Esophagus muscularis mucosa (tissue), 4 donors: ENCODE measurements at regions not wholly inside any gene's neighbourhood (a gene's known extent, or its start where the extent isn't known, plus 50 kb on each side); places are given as distances from the start of the nearest gene placed in this dataset.

Experiments used
- DNase-seq: peaks from one replicate; pipeline ENCODE4 v3.0.0-alpha.2; 2017; ENCODE audit errors: extremely low spot score
- H3K27ac ChIP-seq, 4 donors: fragments of 200-600 bp; sonication (generic); replicated peaks in 1 of 4; 1 replicate in 3 of 4; 2 replicates in 1 of 4; pipeline ENCODE4 v1.5.1; 2016 to 2019; ENCODE audit warnings: mild to moderate bottlenecking in 1 of 4
- H3K27me3 ChIP-seq, 4 donors: fragments of 200-600 bp; sonication (generic); one replicate each; pipeline versions ENCODE4 v1.5.1 to v1.6.0; 2016 to 2019
- H3K36me3 ChIP-seq, 4 donors: fragments of 200-600 bp; sonication (generic); one replicate each; pipeline ENCODE4 v1.5.1; 2016 to 2019
- H3K4me1 ChIP-seq, 4 donors: fragments of 200-600 bp; sonication (generic); one replicate each; pipeline ENCODE4 v1.5.1; 2016 to 2019
- H3K4me3 ChIP-seq, 4 donors: fragments of 200-600 bp; sonication (generic); 1 replicate in 2 of 4; 2 replicates in 2 of 4; pipeline ENCODE4 v1.5.1; 2016 to 2019; ENCODE audit warnings: mild to moderate bottlenecking in 4 of 4, moderate library complexity in 1 of 4
- H3K9me3 ChIP-seq, 4 donors: fragments of 200-600 bp; sonication (generic); 1 replicate in 3 of 4; 2 replicates in 1 of 4; pipeline ENCODE4 v1.5.1; 2016 to 2019
- EP300 ChIP-seq: sonication (generic); formaldehyde crosslinking; IDR thresholded peaks from one replicate; pipeline ENCODE4 v1.6.1; 2017; ENCODE audit warnings: antibody characterized with exemption
- POLR2A ChIP-seq: fragments of 450-650 bp; IDR thresholded peaks from one replicate; pipeline ENCODE4 v1.6.1; 2017; ENCODE audit warnings: antibody characterized with exemption, moderate library complexity, mild to moderate bottlenecking, low read depth
- POLR2AphosphoS5 ChIP-seq, 2 donors: sonication (generic); formaldehyde crosslinking; IDR thresholded peaks; one replicate each; pipeline ENCODE4 v1.6.1; 2017; ENCODE audit warnings: antibody characterized with exemption in 2 of 2
- WGBS: methylation state at CpG from one replicate; pipeline ENCODE4 v1.1.5; 2018; 5-methylcytosine and 5-hydroxymethylcytosine counted together
- intact Hi-C: fragments of 100-400 bp; cut with DNase I; formaldehyde crosslinking; loops from one replicate; pipeline ENCODE4 v1.15.1; 2023
- TF ChIP-seq, protein P1 (sequence below), 3 experiments: fragments of 200-600 bp in 2 of 3; fragments of 450-650 bp in 1 of 3; sonication (generic) in 2 of 3; IDR thresholded peaks; one replicate each; pipeline ENCODE4 v1.5.1; 2017 to 2019; ENCODE audit warnings: antibody characterized with exemption in 3 of 3, mild to moderate bottlenecking in 2 of 3, moderate library complexity in 1 of 3

DNA sequence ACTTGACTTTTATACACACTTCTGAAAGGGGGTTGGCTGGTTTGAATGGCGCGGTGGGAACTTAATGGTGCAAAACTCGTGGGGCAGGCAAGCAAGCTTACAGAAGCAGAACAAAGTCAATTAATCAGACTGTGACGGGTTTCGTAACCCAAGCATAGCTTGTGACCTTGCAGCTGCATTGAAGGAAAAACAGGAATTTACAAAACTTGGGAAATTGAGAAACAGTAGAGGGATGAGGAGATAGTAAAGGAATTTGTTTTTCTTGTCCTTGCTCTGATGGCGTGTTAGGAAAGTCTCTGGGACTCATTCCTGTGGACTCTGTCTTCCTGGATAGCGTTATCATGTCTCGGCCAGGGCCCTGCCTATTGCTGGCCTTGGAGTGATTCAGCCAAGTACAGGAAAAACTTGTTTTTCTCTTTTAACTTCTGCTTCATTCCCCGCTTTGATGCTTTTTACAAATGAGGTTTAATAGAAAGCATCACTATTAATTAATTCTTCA lies 220.0 kb upstream of the KCND2 start:
- WGBS, result 64% methylated on average over 9 of the region's 9 CpGs
- Histone ChIP-seq H3K9me3 (no peaks in the 10 kb centered on the region), H3K36me3 (no peaks in the 10 kb centered on the region), H3K27ac (peak overlapping the region in 3 of 4 donors; percentile 33 to 54 (median 52)), H3K4me3 (no peak overlapping the region), H3K4me1 (no peaks in the 10 kb centered on the region), H3K27me3 (no peaks in the 10 kb centered on the region)
- intact Hi-C loops, result no loop called here
- no peak for DNase-seq
- TF ChIP-seq POLR2AphosphoS5 (IDR thresholded peaks at IDR 0.05), result peak in 1 of 2 donors; percentile 46
- TF ChIP-seq EP300, result no peak

- intact Hi-C loops, result no loop called here
- 46% methylated on average over 5 of the region's 5 CpGs for WGBS
Measured at GRCh38 chr7:120053390-120053961, 219.5 kb upstream of the KCND2 start.

DNA sequence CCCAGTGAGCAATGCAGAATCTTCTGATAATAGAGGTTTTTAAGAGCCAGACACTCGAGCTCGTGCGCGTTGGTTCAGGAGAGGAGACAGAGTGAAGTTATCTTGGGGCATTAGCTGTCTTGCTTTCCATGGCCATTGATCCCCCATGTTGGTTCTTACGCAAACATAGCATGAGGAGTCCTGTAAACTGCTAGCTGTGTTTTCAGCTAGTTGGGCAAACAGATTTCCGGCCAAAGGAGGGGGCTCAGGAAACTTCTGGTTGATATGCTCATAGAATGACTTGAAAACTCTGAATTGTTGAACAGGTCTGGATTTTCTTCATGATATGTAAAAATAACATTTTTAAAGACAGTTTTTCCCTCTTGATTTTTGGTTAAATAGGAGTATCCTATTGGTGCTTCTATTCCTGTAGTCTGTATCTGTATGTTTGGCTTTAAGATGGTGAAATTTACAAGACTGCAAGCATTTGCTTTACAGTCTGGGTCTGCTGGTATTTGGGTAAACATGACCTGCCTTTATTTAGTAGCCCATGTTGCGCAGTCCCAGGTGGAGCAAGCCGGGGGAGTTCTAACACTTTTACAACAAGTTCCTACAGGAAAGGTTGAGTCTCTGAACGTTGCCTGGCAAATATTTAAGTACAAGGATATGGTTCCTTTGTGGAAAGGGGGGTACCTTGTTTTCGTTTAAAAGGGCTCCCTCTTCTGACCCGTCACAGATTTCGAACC lies 218.4 kb upstream of the KCND2 start:
- no peak for TF ChIP-seq POLR2AphosphoS5 (IDR thresholded peaks at IDR 0.05)
- TF ChIP-seq EP300, result no peak
- TF ChIP-seq, protein P1, sequence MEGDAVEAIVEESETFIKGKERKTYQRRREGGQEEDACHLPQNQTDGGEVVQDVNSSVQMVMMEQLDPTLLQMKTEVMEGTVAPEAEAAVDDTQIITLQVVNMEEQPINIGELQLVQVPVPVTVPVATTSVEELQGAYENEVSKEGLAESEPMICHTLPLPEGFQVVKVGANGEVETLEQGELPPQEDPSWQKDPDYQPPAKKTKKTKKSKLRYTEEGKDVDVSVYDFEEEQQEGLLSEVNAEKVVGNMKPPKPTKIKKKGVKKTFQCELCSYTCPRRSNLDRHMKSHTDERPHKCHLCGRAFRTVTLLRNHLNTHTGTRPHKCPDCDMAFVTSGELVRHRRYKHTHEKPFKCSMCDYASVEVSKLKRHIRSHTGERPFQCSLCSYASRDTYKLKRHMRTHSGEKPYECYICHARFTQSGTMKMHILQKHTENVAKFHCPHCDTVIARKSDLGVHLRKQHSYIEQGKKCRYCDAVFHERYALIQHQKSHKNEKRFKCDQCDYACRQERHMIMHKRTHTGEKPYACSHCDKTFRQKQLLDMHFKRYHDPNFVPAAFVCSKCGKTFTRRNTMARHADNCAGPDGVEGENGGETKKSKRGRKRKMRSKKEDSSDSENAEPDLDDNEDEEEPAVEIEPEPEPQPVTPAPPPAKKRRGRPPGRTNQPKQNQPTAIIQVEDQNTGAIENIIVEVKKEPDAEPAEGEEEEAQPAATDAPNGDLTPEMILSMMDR (IDR thresholded peaks at IDR 0.05), result no peak
- TF ChIP-seq POLR2A, result no peak
- peak overlapping the region; percentile 33 to 58 (median 53) for H3K27ac ChIP-seq
- no peak for DNase-seq
- H3K4me1 ChIP-seq, result no peaks in the 10 kb centered on the region
- H3K36me3 ChIP-seq, result no peaks in the 10 kb centered on the region
- WGBS, result 87% methylated on average over 12 of the region's 12 CpGs
- intact Hi-C loops, result no loop called here
- H3K9me3 ChIP-seq, result peaks cover 0 to 3% (median 0%) of the 10 kb centered on the region in 4 donors
- no peak overlapping the region for H3K4me3 ChIP-seq
- H3K27me3 ChIP-seq, result no peaks in the 10 kb centered on the region

More at GRCh38 chr7:120053390-120053961, 219.5 kb upstream of the KCND2 start:
- peaks cover 0 to 2% (median 0%) of the 10 kb centered on the region in 4 donors for H3K9me3 ChIP-seq
- H3K4me1 ChIP-seq, result no peaks in the 10 kb centered on the region
- H3K4me3 ChIP-seq, result no peak overlapping the region
- no peak for TF ChIP-seq EP300
- no peak for TF ChIP-seq POLR2A
- TF ChIP-seq, protein P1 (IDR thresholded peaks at IDR 0.05), result no peak
- no peak for TF ChIP-seq POLR2AphosphoS5 (IDR thresholded peaks at IDR 0.05)
- H3K36me3 ChIP-seq, result no peaks in the 10 kb centered on the region
- no peaks in the 10 kb centered on the region for H3K27me3 ChIP-seq
- H3K27ac ChIP-seq, result peak overlapping the region; percentile 33 to 58 (median 53)
- no peak for DNase-seq

GRCh38 chr7:120055300-120055699 lies 217.7 kb upstream of the KCND2 start:
- H3K4me3 ChIP-seq, result no peak overlapping the region
- H3K27me3 ChIP-seq, result no peaks in the 10 kb centered on the region
- DNase-seq, result no peak
- no peak overlapping the region for H3K27ac ChIP-seq
- TF ChIP-seq POLR2AphosphoS5 (IDR thresholded peaks at IDR 0.05), result no peak
- H3K4me1 ChIP-seq, result no peaks in the 10 kb centered on the region
- intact Hi-C loops, result no loop called here
- H3K9me3 ChIP-seq, result peaks cover 0 to 3% (median 0%) of the 10 kb centered on the region in 4 donors
- WGBS, result 81% methylated on average over 4 of the region's 4 CpGs
- H3K36me3 ChIP-seq, result no peaks in the 10 kb centered on the region

- no peak for TF ChIP-seq POLR2A
- no peak for TF ChIP-seq POLR2AphosphoS5 (IDR thresholded peaks at IDR 0.05)
- TF ChIP-seq, protein P1 (IDR thresholded peaks at IDR 0.05), result no peak
- no peak for TF ChIP-seq EP300
- no peak for DNase-seq
- H3K4me1 ChIP-seq, result no peaks in the 10 kb centered on the region
- 85% methylated on average over 4 of the region's 4 CpGs for WGBS
- H3K9me3 ChIP-seq, result peaks cover 0 to 3% (median 0%) of the 10 kb centered on the region in 4 donors
- H3K27ac ChIP-seq, result no peak overlapping the region
- H3K27me3 ChIP-seq, result no peaks in the 10 kb centered on the region
- intact Hi-C loops, result no loop called here
- H3K4me3 ChIP-seq, result no peak overlapping the region
- H3K36me3 ChIP-seq, result no peaks in the 10 kb centered on the region
Measured at GRCh38 chr7:120056227-120056626, 216.7 kb upstream of the KCND2 start.
